Neuronal stem cell (in vitro differentiated cells): ENCODE measurements at regions not wholly inside any gene's neighbourhood (a gene's known extent, or its start where the extent isn't known, plus 50 kb on each side); places are given as distances from the start of the nearest gene placed in this dataset.

Source experiments
- DNase-seq: peaks from one replicate; pipeline ENCODE4 v3.0.0-alpha.2; 2013; ENCODE audit warnings: low spot score
- H2AFZ ChIP-seq: one replicate; pipeline ENCODE4 v1.6.1; 2013; ENCODE audit warnings: mild to moderate bottlenecking, low read length, inconsistent platforms
- H2AK5ac ChIP-seq: 2 replicates; pipeline ENCODE4 v1.6.1; 2013; ENCODE audit warnings: low read depth, mild to moderate bottlenecking, inconsistent platforms, low read length, moderate library complexity, mixed read lengths
- H2BK120ac ChIP-seq: 2 replicates; pipeline ENCODE4 v1.6.1; 2013; ENCODE audit warnings: low read depth, mild to moderate bottlenecking, inconsistent platforms, low read length, moderate library complexity, mixed read lengths
- H2BK12ac ChIP-seq: one replicate; pipeline ENCODE4 v1.6.1; 2013; ENCODE audit warnings: low read length, inconsistent platforms
- H2BK15ac ChIP-seq: 2 replicates; pipeline ENCODE4 v1.6.1; 2013; ENCODE audit warnings: mild to moderate bottlenecking, low read length, inconsistent platforms, mixed read lengths
- H2BK5ac ChIP-seq: one replicate; pipeline ENCODE4 v1.6.1; 2013; ENCODE audit warnings: inconsistent platforms, mild to moderate bottlenecking, low read length, moderate library complexity
- H3K14ac ChIP-seq: one replicate; pipeline ENCODE4 v1.6.1; 2013; ENCODE audit warnings: low read length, inconsistent platforms
- H3K18ac ChIP-seq: 2 replicates; pipeline ENCODE4 v1.6.1; 2013; ENCODE audit warnings: low read length, inconsistent platforms
- H3K23ac ChIP-seq: 2 replicates; pipeline ENCODE4 v1.6.1; 2013; ENCODE audit warnings: low read depth, mild to moderate bottlenecking, mixed read lengths, low read length, inconsistent platforms; ENCODE audit not compliant: poor library complexity
- H3K27ac ChIP-seq: replicated peaks from 3 replicates; pipeline ENCODE4 v1.5.1; 2013; ENCODE audit warnings: low read length, inconsistent platforms
- H3K27me3 ChIP-seq, 3 experiments: 2 replicates each; pipeline ENCODE4 v1.6.1; 2013; ENCODE audit warnings: low read length in 3 of 3, mild to moderate bottlenecking in 2 of 3, inconsistent platforms in 1 of 3, low read depth in 1 of 3, mixed read lengths in 1 of 3, moderate library complexity in 1 of 3; ENCODE audit not compliant: control insufficient read depth in 3 of 3, insufficient read depth in 3 of 3
- H3K36me3 ChIP-seq, 2 donors: replicated peaks in 1 of 2; 2 replicates each; pipeline ENCODE4 v1.6.1; 2013; ENCODE audit warnings: low read length in 2 of 2; ENCODE audit not compliant: control insufficient read depth in 2 of 2, insufficient read depth in 2 of 2
- H3K4ac ChIP-seq: 2 replicates; pipeline ENCODE4 v1.6.1; 2013; ENCODE audit warnings: inconsistent platforms, mild to moderate bottlenecking, low read length, moderate library complexity
- H3K4me1 ChIP-seq, 2 donors: 1 replicate in 1 of 2; 2 replicates in 1 of 2; pipeline ENCODE4 v1.6.1; 2013; ENCODE audit warnings: low read length in 2 of 2, low read depth in 1 of 2; ENCODE audit not compliant: control insufficient read depth in 2 of 2, insufficient read depth in 1 of 2
- H3K4me2 ChIP-seq: one replicate; pipeline ENCODE4 v1.6.1; 2013; ENCODE audit warnings: mild to moderate bottlenecking, low read length, inconsistent platforms; ENCODE audit not compliant: insufficient read depth, poor library complexity, severe bottlenecking
- H3K4me3 ChIP-seq, 2 donors: 2 replicates each; pipeline ENCODE4 v1.5.1; 2013; ENCODE audit warnings: low read length in 2 of 2, mild to moderate bottlenecking in 2 of 2, inconsistent platforms in 1 of 2, moderate library complexity in 1 of 2
- H3K79me1 ChIP-seq: one replicate; pipeline ENCODE4 v1.6.1; 2013; ENCODE audit warnings: low read depth, mild to moderate bottlenecking, inconsistent platforms, low read length, moderate library complexity
- H3K9ac ChIP-seq: one replicate; pipeline ENCODE4 v1.6.1; 2013; ENCODE audit warnings: mild to moderate bottlenecking, low read depth, low read length, inconsistent platforms; ENCODE audit not compliant: poor library complexity
- H3K9me3 ChIP-seq, 2 donors: replicated peaks in 1 of 2; 2 replicates each; pipeline versions ENCODE3 to v1.6.1; 2013; ENCODE audit warnings: low read length in 2 of 2, mild to moderate bottlenecking in 2 of 2, inconsistent platforms in 1 of 2, low read depth in 1 of 2, mixed read lengths in 1 of 2, moderate library complexity in 1 of 2; ENCODE audit not compliant: control insufficient read depth in 2 of 2, insufficient read depth in 1 of 2
- H4K8ac ChIP-seq: one replicate; pipeline ENCODE4 v1.6.1; 2013; ENCODE audit warnings: low read depth, mild to moderate bottlenecking, inconsistent platforms, low read length, moderate library complexity
- H4K91ac ChIP-seq: one replicate; pipeline ENCODE4 v1.6.1; 2013; ENCODE audit warnings: low read length, low read depth, mild to moderate bottlenecking, inconsistent platforms; ENCODE audit not compliant: poor library complexity
- WGBS, 2 donors: extraction: QIAGEN DNeasy Blood & Tissue Kit; methylation state at CpG; one replicate each; pipeline ENCODE4 v1.1.7; 2013; ENCODE audit warnings: missing lambda C conversion rate in 2 of 2, mixed read lengths in 1 of 2; ENCODE audit not compliant: insufficient read length in 2 of 2, insufficient replicate concordance in 1 of 2; ENCODE audit errors: extremely low coverage in 2 of 2; 5-methylcytosine and 5-hydroxymethylcytosine counted together

GRCh38 chr9:119086590-119086989 lies 282.6 kb downstream of the BRINP1 start:
- Histone ChIP-seq H2BK15ac (no peak overlapping the region), H3K4me1 (peaks cover 0 to 2% of the 10 kb centered on the region in 2 donors), H2BK120ac (no peak overlapping the region), H2AFZ (no peak overlapping the region), H3K9ac (no peak overlapping the region), H3K79me1 (no peaks in the 10 kb centered on the region), H3K4me3 (no peak overlapping the region), H4K8ac (no peak overlapping the region), H3K4me2 (no peak overlapping the region), H2AK5ac (no peak overlapping the region), H3K27ac (no peak overlapping the region), H2BK12ac (no peak overlapping the region), H4K91ac (no peak overlapping the region), H3K14ac (no peak overlapping the region), H3K4ac (no peak overlapping the region), H3K23ac (no peak overlapping the region), H3K18ac (no peak overlapping the region), H3K9me3 (no peaks in the 10 kb centered on the region), H3K27me3 (no peaks in the 10 kb centered on the region), H3K36me3 (no peaks in the 10 kb centered on the region), H2BK5ac (no peak overlapping the region)
- WGBS, 2 donors, result no CpG with 5 or more reads among the region's 1 CpG
- no peak for DNase-seq

GRCh38 chr9:119088002-119088547 lies 281.2 kb downstream of the BRINP1 start:
- Histone ChIP-seq H2AFZ (no peak overlapping the region), H3K9me3 (no peaks in the 10 kb centered on the region), H3K23ac (no peak overlapping the region), H2BK15ac (no peak overlapping the region), H3K27ac (no peak overlapping the region), H4K8ac (no peak overlapping the region), H3K4ac (no peak overlapping the region), H4K91ac (no peak overlapping the region), H3K4me3 (no peak overlapping the region), H3K4me2 (no peak overlapping the region), H3K14ac (no peak overlapping the region), H3K9ac (no peak overlapping the region), H2AK5ac (no peak overlapping the region), H2BK12ac (no peak overlapping the region), H3K4me1 (peaks cover 0 to 2% of the 10 kb centered on the region in 2 donors), H2BK120ac (no peak overlapping the region), H3K27me3 (no peaks in the 10 kb centered on the region), H3K18ac (no peak overlapping the region), H3K79me1 (no peaks in the 10 kb centered on the region), H2BK5ac (no peak overlapping the region), H3K36me3 (no peaks in the 10 kb centered on the region)
- DNase-seq, result no peak
- WGBS, 2 donors, result no CpG with 5 or more reads among the region's 5 CpGs

GRCh38 chr9:119091074-119091473 lies 278.2 kb downstream of the BRINP1 start:
- H2BK5ac ChIP-seq, result no peak overlapping the region
- H3K27me3 ChIP-seq, result no peaks in the 10 kb centered on the region
- no peak overlapping the region for H3K23ac ChIP-seq
- no peaks in the 10 kb centered on the region for H3K9me3 ChIP-seq
- H3K4ac ChIP-seq, result no peak overlapping the region
- H3K4me1 ChIP-seq, result peaks cover 0 to 2% of the 10 kb centered on the region in 2 donors
- no peak overlapping the region for H2BK15ac ChIP-seq
- WGBS, 2 donors, result no CpG with 5 or more reads among the region's 1 CpG
- no peak overlapping the region for H3K18ac ChIP-seq
- H3K79me1 ChIP-seq, result no peaks in the 10 kb centered on the region
- no peak overlapping the region for H2AK5ac ChIP-seq
- H4K8ac ChIP-seq, result no peak overlapping the region
- H3K36me3 ChIP-seq, result no peaks in the 10 kb centered on the region
- H2BK120ac ChIP-seq, result no peak overlapping the region
- no peak overlapping the region for H2AFZ ChIP-seq
- H3K9ac ChIP-seq, result no peak overlapping the region
- no peak overlapping the region for H3K4me3 ChIP-seq
- no peak overlapping the region for H2BK12ac ChIP-seq
- DNase-seq, result no peak
- H4K91ac ChIP-seq, result no peak overlapping the region
- H3K14ac ChIP-seq, result no peak overlapping the region
- no peak overlapping the region for H3K4me2 ChIP-seq
- no peak overlapping the region for H3K27ac ChIP-seq

- no peak overlapping the region for H2AFZ ChIP-seq
- H3K23ac ChIP-seq, result no peak overlapping the region
- no peaks in the 10 kb centered on the region for H3K79me1 ChIP-seq
- H3K27ac ChIP-seq, result no peak overlapping the region
- H3K14ac ChIP-seq, result no peak overlapping the region
- H4K8ac ChIP-seq, result no peak overlapping the region
- H3K9me3 ChIP-seq, result no peaks in the 10 kb centered on the region
- no peak overlapping the region for H2BK5ac ChIP-seq
- H2BK12ac ChIP-seq, result no peak overlapping the region
- no peak overlapping the region for H3K4me2 ChIP-seq
- DNase-seq, result no peak
- no peak overlapping the region for H3K4ac ChIP-seq
- no peaks in the 10 kb centered on the region for H3K27me3 ChIP-seq
- no peak overlapping the region for H3K18ac ChIP-seq
- H3K4me1 ChIP-seq, result peaks cover 0 to 2% of the 10 kb centered on the region in 2 donors
- H2BK15ac ChIP-seq, result no peak overlapping the region
- WGBS, 2 donors, result no CpG with 5 or more reads among the region's 5 CpGs
- no peak overlapping the region for H3K4me3 ChIP-seq
- no peaks in the 10 kb centered on the region for H3K36me3 ChIP-seq
- no peak overlapping the region for H2BK120ac ChIP-seq
- H2AK5ac ChIP-seq, result no peak overlapping the region
- no peak overlapping the region for H4K91ac ChIP-seq
- no peak overlapping the region for H3K9ac ChIP-seq
Observed at GRCh38 chr9:119092125-119092524, 277.1 kb downstream of the BRINP1 start.
